Liver (tissue), 3 donors: ENCODE measurements at regions not wholly inside any gene's neighbourhood (a gene's known extent, or its start where the extent isn't known, plus 50 kb on each side); places are given as distances from the start of the nearest gene placed in this dataset.

Experiments used
- GABPA ChIP-seq, 2 donors: IDR thresholded peaks in 1 of 2; conservative IDR thresholded peaks in 1 of 2; 2 replicates each; pipeline ENCODE4 v1.6.1; 2016; ENCODE audit warnings: antibody characterized with exemption in 2 of 2, mild to moderate bottlenecking in 1 of 2, moderate library complexity in 1 of 2
- JUND ChIP-seq, 2 donors: IDR thresholded peaks; 2 replicates each; pipeline ENCODE4 v1.6.1; 2016; ENCODE audit warnings: antibody characterized with exemption in 2 of 2
- RAD21 ChIP-seq, 2 donors: IDR thresholded peaks; 2 replicates each; pipeline ENCODE4 v1.6.1; 2016; ENCODE audit warnings: antibody characterized with exemption in 2 of 2, mild to moderate bottlenecking in 2 of 2
- TAF1 ChIP-seq: conservative IDR thresholded peaks from 2 replicates; pipeline ENCODE4 v1.6.1; 2016; ENCODE audit warnings: antibody characterized with exemption, mild to moderate bottlenecking
- YY1 ChIP-seq: IDR thresholded peaks from 2 replicates; pipeline ENCODE4 v1.6.1; 2016; ENCODE audit warnings: antibody characterized with exemption, mild to moderate bottlenecking
- TF ChIP-seq, protein P1 (sequence below): fragments of 150-350 bp; IDR thresholded peaks from 2 replicates; pipeline ENCODE4 v1.5.1; 2017; ENCODE audit warnings: improper control_type of control experiment, low read depth, low read length; ENCODE audit not compliant: missing input control
- TF ChIP-seq, protein P2 (sequence below): IDR thresholded peaks from 2 replicates; pipeline ENCODE4 v1.6.1; 2016; ENCODE audit warnings: antibody characterized with exemption, mild to moderate bottlenecking
- TF ChIP-seq, protein P3 (sequence below): IDR thresholded peaks from 2 replicates; pipeline ENCODE4 v1.6.1; 2016; ENCODE audit warnings: antibody characterized with exemption
- TF ChIP-seq, protein P4 (sequence below): IDR thresholded peaks from 2 replicates; pipeline ENCODE4 v1.6.1; 2016; ENCODE audit warnings: antibody characterized with exemption
- donor health status: healthy.
- donor health status: healthy.

DNA sequence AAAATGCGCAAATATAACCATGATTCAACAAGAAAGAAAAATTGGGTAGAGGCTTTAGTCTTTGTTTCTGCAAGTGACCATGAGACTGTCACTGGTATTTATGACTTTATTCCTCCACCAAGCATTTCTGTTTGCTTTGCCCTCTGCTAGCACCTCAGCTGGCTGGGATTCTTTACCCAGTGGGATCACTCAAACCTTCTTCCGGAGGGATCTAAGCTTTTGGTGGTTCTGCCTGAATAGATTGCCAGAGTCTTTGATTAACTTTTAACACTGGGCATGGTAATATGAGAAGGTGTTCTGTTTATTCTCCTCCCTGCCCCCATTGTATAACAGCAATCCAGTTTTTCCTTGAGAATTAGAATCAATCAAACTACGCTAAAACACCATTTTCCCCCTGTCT, 59.1 kb upstream of the FBN2 start:
- TF ChIP-seq GABPA (IDR thresholded peaks at IDR 0.05 in 1 of 2, conservative IDR thresholded peaks at IDR 0.05 in 1 of 2) (no peak), RAD21 (IDR thresholded peaks at IDR 0.05) (no peak), YY1 (no peak), TAF1 (no peak), JUND (IDR thresholded peaks at IDR 0.05) (no peak)
- TF ChIP-seq, protein P1, sequence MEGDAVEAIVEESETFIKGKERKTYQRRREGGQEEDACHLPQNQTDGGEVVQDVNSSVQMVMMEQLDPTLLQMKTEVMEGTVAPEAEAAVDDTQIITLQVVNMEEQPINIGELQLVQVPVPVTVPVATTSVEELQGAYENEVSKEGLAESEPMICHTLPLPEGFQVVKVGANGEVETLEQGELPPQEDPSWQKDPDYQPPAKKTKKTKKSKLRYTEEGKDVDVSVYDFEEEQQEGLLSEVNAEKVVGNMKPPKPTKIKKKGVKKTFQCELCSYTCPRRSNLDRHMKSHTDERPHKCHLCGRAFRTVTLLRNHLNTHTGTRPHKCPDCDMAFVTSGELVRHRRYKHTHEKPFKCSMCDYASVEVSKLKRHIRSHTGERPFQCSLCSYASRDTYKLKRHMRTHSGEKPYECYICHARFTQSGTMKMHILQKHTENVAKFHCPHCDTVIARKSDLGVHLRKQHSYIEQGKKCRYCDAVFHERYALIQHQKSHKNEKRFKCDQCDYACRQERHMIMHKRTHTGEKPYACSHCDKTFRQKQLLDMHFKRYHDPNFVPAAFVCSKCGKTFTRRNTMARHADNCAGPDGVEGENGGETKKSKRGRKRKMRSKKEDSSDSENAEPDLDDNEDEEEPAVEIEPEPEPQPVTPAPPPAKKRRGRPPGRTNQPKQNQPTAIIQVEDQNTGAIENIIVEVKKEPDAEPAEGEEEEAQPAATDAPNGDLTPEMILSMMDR: no peak
- TF ChIP-seq, protein P2, sequence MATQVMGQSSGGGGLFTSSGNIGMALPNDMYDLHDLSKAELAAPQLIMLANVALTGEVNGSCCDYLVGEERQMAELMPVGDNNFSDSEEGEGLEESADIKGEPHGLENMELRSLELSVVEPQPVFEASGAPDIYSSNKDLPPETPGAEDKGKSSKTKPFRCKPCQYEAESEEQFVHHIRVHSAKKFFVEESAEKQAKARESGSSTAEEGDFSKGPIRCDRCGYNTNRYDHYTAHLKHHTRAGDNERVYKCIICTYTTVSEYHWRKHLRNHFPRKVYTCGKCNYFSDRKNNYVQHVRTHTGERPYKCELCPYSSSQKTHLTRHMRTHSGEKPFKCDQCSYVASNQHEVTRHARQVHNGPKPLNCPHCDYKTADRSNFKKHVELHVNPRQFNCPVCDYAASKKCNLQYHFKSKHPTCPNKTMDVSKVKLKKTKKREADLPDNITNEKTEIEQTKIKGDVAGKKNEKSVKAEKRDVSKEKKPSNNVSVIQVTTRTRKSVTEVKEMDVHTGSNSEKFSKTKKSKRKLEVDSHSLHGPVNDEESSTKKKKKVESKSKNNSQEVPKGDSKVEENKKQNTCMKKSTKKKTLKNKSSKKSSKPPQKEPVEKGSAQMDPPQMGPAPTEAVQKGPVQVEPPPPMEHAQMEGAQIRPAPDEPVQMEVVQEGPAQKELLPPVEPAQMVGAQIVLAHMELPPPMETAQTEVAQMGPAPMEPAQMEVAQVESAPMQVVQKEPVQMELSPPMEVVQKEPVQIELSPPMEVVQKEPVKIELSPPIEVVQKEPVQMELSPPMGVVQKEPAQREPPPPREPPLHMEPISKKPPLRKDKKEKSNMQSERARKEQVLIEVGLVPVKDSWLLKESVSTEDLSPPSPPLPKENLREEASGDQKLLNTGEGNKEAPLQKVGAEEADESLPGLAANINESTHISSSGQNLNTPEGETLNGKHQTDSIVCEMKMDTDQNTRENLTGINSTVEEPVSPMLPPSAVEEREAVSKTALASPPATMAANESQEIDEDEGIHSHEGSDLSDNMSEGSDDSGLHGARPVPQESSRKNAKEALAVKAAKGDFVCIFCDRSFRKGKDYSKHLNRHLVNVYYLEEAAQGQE: no peak
- TF ChIP-seq, protein P3, sequence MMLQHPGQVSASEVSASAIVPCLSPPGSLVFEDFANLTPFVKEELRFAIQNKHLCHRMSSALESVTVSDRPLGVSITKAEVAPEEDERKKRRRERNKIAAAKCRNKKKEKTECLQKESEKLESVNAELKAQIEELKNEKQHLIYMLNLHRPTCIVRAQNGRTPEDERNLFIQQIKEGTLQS: no peak
- TF ChIP-seq, protein P4, sequence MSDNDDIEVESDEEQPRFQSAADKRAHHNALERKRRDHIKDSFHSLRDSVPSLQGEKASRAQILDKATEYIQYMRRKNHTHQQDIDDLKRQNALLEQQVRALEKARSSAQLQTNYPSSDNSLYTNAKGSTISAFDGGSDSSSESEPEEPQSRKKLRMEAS: no peak
